Karpas-422 (cell line): ENCODE measurements at regions not wholly inside any gene's neighbourhood (a gene's known extent, or its start where the extent isn't known, plus 50 kb on each side); places are given as distances from the start of the nearest gene placed in this dataset.

ENCODE experiments used
- DNase-seq: peaks from one replicate; pipeline ENCODE4 v3.0.0-alpha.2; 2015
- H2AFZ ChIP-seq: fragments of 200-600 bp; sonication (generic); 2 replicates; pipeline ENCODE4 v1.6.1; 2014; ENCODE audit warnings: antibody characterized with exemption, low read length, mixed read lengths
- H3K27ac ChIP-seq: fragments of 200-600 bp; sonication (generic); 2 replicates; pipeline ENCODE4 v1.5.1; 2014; ENCODE audit warnings: mild to moderate bottlenecking, low read length, moderate library complexity
- H3K27me3 ChIP-seq: fragments of 200-600 bp; sonication (generic); 2 replicates; pipeline ENCODE4 v1.6.1; 2014; ENCODE audit warnings: low read length, mixed read lengths
- H3K36me3 ChIP-seq: fragments of 200-600 bp; sonication (generic); 2 replicates; pipeline ENCODE4 v1.6.1; 2014; ENCODE audit warnings: low read length, mixed read lengths; ENCODE audit not compliant: insufficient read depth
- H3K4me1 ChIP-seq: fragments of 200-600 bp; sonication (generic); 2 replicates; pipeline ENCODE4 v1.6.1; 2014; ENCODE audit warnings: mild to moderate bottlenecking, low read length, mixed read lengths
- H3K4me2 ChIP-seq: fragments of 200-600 bp; sonication (generic); 2 replicates; pipeline ENCODE4 v1.6.1; 2014; ENCODE audit warnings: low read length, low read depth, mild to moderate bottlenecking; ENCODE audit not compliant: poor library complexity, severe bottlenecking
- H3K4me3 ChIP-seq: fragments of 200-600 bp; sonication (generic); 2 replicates; pipeline ENCODE4 v1.5.1; 2014; ENCODE audit warnings: mild to moderate bottlenecking, antibody characterized with exemption, low read length, mixed read lengths
- H3K79me2 ChIP-seq: fragments of 200-600 bp; sonication (generic); 2 replicates; pipeline ENCODE4 v1.6.1; 2014; ENCODE audit warnings: mild to moderate bottlenecking, low read length, mixed read lengths
- H3K9ac ChIP-seq: fragments of 200-600 bp; sonication (generic); 2 replicates; pipeline ENCODE4 v1.6.0; 2014; ENCODE audit warnings: low read length
- H3K9me2 ChIP-seq: fragments of 200-600 bp; sonication (generic), shearing (Covaris generic); replicated peaks from 2 replicates; pipeline ENCODE4 v1.6.0; 2014; ENCODE audit warnings: mild to moderate bottlenecking, low read length, moderate library complexity; ENCODE audit not compliant: insufficient read depth
- H3K9me3 ChIP-seq: fragments of 300-700, 200-600 bp; sonication (generic); 2 replicates; pipeline ENCODE4 v1.6.1; 2014; ENCODE audit warnings: low read length, mixed read lengths
- H4K20me1 ChIP-seq: fragments of 200-600 bp; sonication (generic); 2 replicates; pipeline ENCODE4 v1.6.1; 2014; ENCODE audit warnings: mild to moderate bottlenecking, antibody characterized with exemption, low read length, low read depth; ENCODE audit not compliant: insufficient read depth

GRCh38 chr3:162436826-162437225 lies 940.2 kb downstream of the OTOL1 start:
- no peak overlapping the region for H2AFZ ChIP-seq
- DNase-seq, result no peak
- no peaks in the 10 kb centered on the region for H3K79me2 ChIP-seq
- H3K27ac ChIP-seq, result no peak overlapping the region
- H3K4me2 ChIP-seq, result no peak overlapping the region
- no peaks in the 10 kb centered on the region for H3K36me3 ChIP-seq
- no peak overlapping the region for H3K4me3 ChIP-seq
- no peaks in the 10 kb centered on the region for H3K9me2 ChIP-seq
- H3K9ac ChIP-seq, result no peak overlapping the region
- H4K20me1 ChIP-seq, result no peaks in the 10 kb centered on the region
- peaks cover 23% of the 10 kb centered on the region for H3K9me3 ChIP-seq
- H3K4me1 ChIP-seq, result no peaks in the 10 kb centered on the region
- no peaks in the 10 kb centered on the region for H3K27me3 ChIP-seq

GRCh38 chr3:162437480-162437879 lies 940.9 kb downstream of the OTOL1 start:
- H3K4me3 ChIP-seq, result no peak overlapping the region
- peaks cover 23% of the 10 kb centered on the region for H3K9me3 ChIP-seq
- H3K79me2 ChIP-seq, result no peaks in the 10 kb centered on the region
- H3K36me3 ChIP-seq, result no peaks in the 10 kb centered on the region
- no peak overlapping the region for H3K27ac ChIP-seq
- no peaks in the 10 kb centered on the region for H4K20me1 ChIP-seq
- H3K9ac ChIP-seq, result no peak overlapping the region
- no peaks in the 10 kb centered on the region for H3K4me1 ChIP-seq
- no peak overlapping the region for H3K4me2 ChIP-seq
- no peak for DNase-seq
- no peak overlapping the region for H2AFZ ChIP-seq
- H3K27me3 ChIP-seq, result no peaks in the 10 kb centered on the region
- no peaks in the 10 kb centered on the region for H3K9me2 ChIP-seq

GRCh38 chr3:162441716-162442115 lies 945.1 kb downstream of the OTOL1 start:
- Histone ChIP-seq H3K79me2 (no peaks in the 10 kb centered on the region), H3K4me1 (no peaks in the 10 kb centered on the region), H2AFZ (no peak overlapping the region), H3K9me3 (peaks cover 30% of the 10 kb centered on the region), H3K4me2 (no peak overlapping the region), H3K27me3 (no peaks in the 10 kb centered on the region), H3K4me3 (no peak overlapping the region), H3K9me2 (no peaks in the 10 kb centered on the region), H3K36me3 (no peaks in the 10 kb centered on the region), H3K9ac (no peak overlapping the region), H4K20me1 (no peaks in the 10 kb centered on the region), H3K27ac (no peak overlapping the region)
- DNase-seq, result no peak

- no peak overlapping the region for H3K4me3 ChIP-seq
- H2AFZ ChIP-seq, result no peak overlapping the region
- no peak overlapping the region for H3K9ac ChIP-seq
- no peaks in the 10 kb centered on the region for H3K27me3 ChIP-seq
- H3K4me1 ChIP-seq, result no peaks in the 10 kb centered on the region
- no peak overlapping the region for H3K27ac ChIP-seq
- no peak overlapping the region for H3K4me2 ChIP-seq
- no peaks in the 10 kb centered on the region for H3K79me2 ChIP-seq
- no peaks in the 10 kb centered on the region for H4K20me1 ChIP-seq
- no peak for DNase-seq
- no peaks in the 10 kb centered on the region for H3K9me2 ChIP-seq
- no peaks in the 10 kb centered on the region for H3K36me3 ChIP-seq
- peaks cover 30% of the 10 kb centered on the region for H3K9me3 ChIP-seq
Measured at GRCh38 chr3:162443376-162443775, 946.8 kb downstream of the OTOL1 start.

- Histone ChIP-seq H2AFZ (no peak overlapping the region), H3K9me3 (peaks cover 23% of the 10 kb centered on the region), H3K79me2 (no peaks in the 10 kb centered on the region), H3K9ac (no peak overlapping the region), H3K4me3 (no peak overlapping the region), H3K27me3 (no peaks in the 10 kb centered on the region), H3K27ac (no peak overlapping the region), H4K20me1 (no peaks in the 10 kb centered on the region), H3K4me1 (no peaks in the 10 kb centered on the region), H3K4me2 (no peak overlapping the region), H3K36me3 (no peaks in the 10 kb centered on the region), H3K9me2 (no peaks in the 10 kb centered on the region)
- no peak for DNase-seq
Measured at GRCh38 chr3:162468791-162469190, 972.2 kb downstream of the OTOL1 start.

- Histone ChIP-seq H2AFZ (no peak overlapping the region), H3K4me3 (no peak overlapping the region), H4K20me1 (no peaks in the 10 kb centered on the region), H3K9ac (no peak overlapping the region), H3K27me3 (no peaks in the 10 kb centered on the region), H3K36me3 (no peaks in the 10 kb centered on the region), H3K9me3 (peaks cover 23% of the 10 kb centered on the region), H3K4me2 (no peak overlapping the region), H3K4me1 (no peaks in the 10 kb centered on the region), H3K9me2 (no peaks in the 10 kb centered on the region), H3K27ac (no peak overlapping the region), H3K79me2 (no peaks in the 10 kb centered on the region)
- DNase-seq, result no peak
Measured at GRCh38 chr3:162487138-162487537, 990.5 kb downstream of the OTOL1 start.

- no peaks in the 10 kb centered on the region for H3K79me2 ChIP-seq
- H3K9ac ChIP-seq, result no peak overlapping the region
- H3K36me3 ChIP-seq, result no peaks in the 10 kb centered on the region
- H2AFZ ChIP-seq, result no peak overlapping the region
- H3K4me1 ChIP-seq, result no peaks in the 10 kb centered on the region
- no peaks in the 10 kb centered on the region; the same call in 1 of the 2 replicates for H3K9me2 ChIP-seq
- no peaks in the 10 kb centered on the region for H4K20me1 ChIP-seq
- no peak for DNase-seq
- H3K9me3 ChIP-seq, result peaks cover 27% of the 10 kb centered on the region
- H3K4me2 ChIP-seq, result no peak overlapping the region
- H3K4me3 ChIP-seq, result no peak overlapping the region
- no peaks in the 10 kb centered on the region for H3K27me3 ChIP-seq
- H3K27ac ChIP-seq, result no peak overlapping the region
Measured at GRCh38 chr3:162489853-162490252, 993.2 kb downstream of the OTOL1 start.

GRCh38 chr3:162491952-162492351 lies 995.3 kb downstream of the OTOL1 start:
- Histone ChIP-seq H3K4me1 (no peaks in the 10 kb centered on the region), H3K9me3 (peaks cover 21% of the 10 kb centered on the region), H3K9ac (no peak overlapping the region), H3K27ac (no peak overlapping the region), H3K36me3 (no peaks in the 10 kb centered on the region), H2AFZ (no peak overlapping the region), H3K4me3 (no peak overlapping the region), H3K9me2 (no peaks in the 10 kb centered on the region; the same call in 1 of the 2 replicates), H3K4me2 (no peak overlapping the region), H3K79me2 (no peaks in the 10 kb centered on the region), H4K20me1 (no peaks in the 10 kb centered on the region), H3K27me3 (no peaks in the 10 kb centered on the region)
- no peak for DNase-seq
